H1 (cell line): ENCODE measurements at regions not wholly inside any gene's neighbourhood (a gene's known extent, or its start where the extent isn't known, plus 50 kb on each side); places are given as distances from the start of the nearest gene placed in this dataset.

Experiments
- CTCF ChIA-PET: fragments of 300-600 bp; sonication (Branson Sonifier 250); formaldehyde crosslinking; loops from one replicate; lab custom pipeline; 2021; ENCODE audit not compliant: partially characterized antibody; lab: Charles Lee
- POLR2A ChIA-PET: fragments of 300-600 bp; sonication (Branson Sonifier 250); formaldehyde crosslinking; loops from one replicate; lab custom pipeline; 2021; ENCODE audit warnings: inconsistent platforms; ENCODE audit not compliant: partially characterized antibody; lab: Charles Lee
- DNase-seq, 2 experiments: peaks; one replicate each; pipeline versions ENCODE4 v3.0.0 to v3.0.0-alpha.2; 2010 to 2022; ENCODE audit warnings: low spot score in 2 of 2, low read depth in 1 of 2, mixed read lengths in 1 of 2
- FAIRE-seq: peaks from 2 replicates; lab custom pipeline; 2011; peaks lifted over from hg19 to GRCh38; lab: Jason Lieb, UNC
- H2AFZ ChIP-seq: 2 replicates; pipeline ENCODE4 v1.8.1; 2012; ENCODE audit warnings: low read length, inconsistent platforms
- H2AK5ac ChIP-seq: 2 replicates; pipeline ENCODE4 v1.6.1; 2013; ENCODE audit warnings: low read depth, low read length
- H2BK120ac ChIP-seq: replicated peaks from 2 replicates; pipeline ENCODE3; 2013; ENCODE audit warnings: low read depth, low read length, inconsistent platforms
- H2BK12ac ChIP-seq: 2 replicates; pipeline ENCODE4 v1.6.1; 2013; ENCODE audit warnings: low read depth, low read length
- H2BK15ac ChIP-seq: 2 replicates; pipeline ENCODE4 v1.6.1; 2013; ENCODE audit warnings: low read length
- H2BK20ac ChIP-seq: 2 replicates; pipeline ENCODE4 v1.6.1; 2013; ENCODE audit warnings: low read length
- H2BK5ac ChIP-seq: 2 replicates; pipeline ENCODE4 v1.6.1; 2013; ENCODE audit warnings: low read depth, low read length
- H3K14ac ChIP-seq: 2 replicates; pipeline ENCODE4 v1.6.1; 2013; ENCODE audit warnings: inconsistent platforms; ENCODE audit not compliant: insufficient read length
- H3K18ac ChIP-seq: 2 replicates; pipeline ENCODE4 v1.6.1; 2013; ENCODE audit warnings: low read length; ENCODE audit errors: extremely low read depth
- H3K23ac ChIP-seq: 2 replicates; pipeline ENCODE4 v1.6.1; 2013; ENCODE audit warnings: inconsistent platforms; ENCODE audit not compliant: insufficient read length
- H3K23me2 ChIP-seq: 2 replicates; pipeline ENCODE4 v1.6.1; 2013; ENCODE audit warnings: low read depth, low read length
- H3K27ac ChIP-seq: 2 replicates; pipeline ENCODE4 v1.6.1; 2011; ENCODE audit warnings: low read depth, low read length, inconsistent platforms
- H3K27me3 ChIP-seq, 4 experiments: replicated peaks in 1 of 4; 1 replicate in 1 of 4; 2 replicates in 3 of 4; pipeline versions ENCODE4 v1.6.1 to v1.8.1; 2011 to 2013; ENCODE audit warnings: low read length in 3 of 4, mild to moderate bottlenecking in 3 of 4, inconsistent platforms in 2 of 4, mixed read lengths in 2 of 4, moderate library complexity in 1 of 4; ENCODE audit not compliant: control insufficient read depth in 3 of 4, insufficient read depth in 3 of 4; ENCODE audit errors: extremely low read depth in 1 of 4
- H3K36me3 ChIP-seq, 4 experiments: 2 replicates each; pipeline versions ENCODE4 v1.6.1 to v1.8.1; 2011 to 2013; ENCODE audit warnings: mild to moderate bottlenecking in 4 of 4, low read length in 3 of 4, moderate library complexity in 2 of 4, control low read depth in 1 of 4, inconsistent platforms in 1 of 4; ENCODE audit not compliant: insufficient read depth in 4 of 4, control insufficient read depth in 2 of 4
- H3K4ac ChIP-seq: replicated peaks from 2 replicates; pipeline ENCODE3; 2013; ENCODE audit warnings: low read length, low read depth, mixed read lengths, inconsistent platforms; ENCODE audit not compliant: insufficient read length
- H3K4me1 ChIP-seq, 4 experiments: replicated peaks in 1 of 4; 1 replicate in 1 of 4; 2 replicates in 3 of 4; pipeline versions ENCODE4 v1.6.1 to v1.8.1; 2011 to 2013; ENCODE audit warnings: low read length in 3 of 4, inconsistent platforms in 2 of 4, mixed read lengths in 1 of 4; ENCODE audit not compliant: insufficient read depth in 4 of 4, control insufficient read depth in 3 of 4
- H3K4me2 ChIP-seq, 2 experiments: 2 replicates each; pipeline versions ENCODE4 v1.6.1 to v1.8.1; 2011 to 2013; ENCODE audit warnings: low read depth in 2 of 2, low read length in 2 of 2, control low read depth in 1 of 2, inconsistent platforms in 1 of 2, mild to moderate bottlenecking in 1 of 2; ENCODE audit not compliant: insufficient read depth in 1 of 2
- H3K4me3 ChIP-seq, 4 experiments: fragments of 200-600, 300-600 bp in 1 of 4; sonication (generic), shearing (Covaris generic), sonication (Bioruptor Twin) in 1 of 4; 2 replicates each; pipeline versions ENCODE4 v1.5.1 to v1.8.1; 2011 to 2016; ENCODE audit warnings: low read length in 4 of 4, low read depth in 3 of 4, control low read depth in 2 of 4, inconsistent platforms in 2 of 4, mild to moderate bottlenecking in 2 of 4, mixed read lengths in 1 of 4, moderate library complexity in 1 of 4; ENCODE audit not compliant: insufficient read depth in 2 of 4; ENCODE audit errors: extremely low read depth in 1 of 4
- H3K56ac ChIP-seq: replicated peaks from 2 replicates; pipeline ENCODE3; 2013; ENCODE audit warnings: low read depth, mild to moderate bottlenecking, mixed read lengths, low read length, inconsistent platforms; ENCODE audit not compliant: insufficient read length
- H3K79me1 ChIP-seq: 2 replicates; pipeline ENCODE4 v1.6.1; 2013; ENCODE audit warnings: low read depth, low read length, control low read depth
- H3K79me2 ChIP-seq, 2 experiments: 2 replicates each; pipeline versions ENCODE4 v1.6.1 to v1.8.1; 2012 to 2013; ENCODE audit warnings: low read length in 2 of 2, mild to moderate bottlenecking in 2 of 2, inconsistent platforms in 1 of 2; ENCODE audit not compliant: insufficient read depth in 2 of 2, control insufficient read depth in 1 of 2
- H3K9ac ChIP-seq, 4 experiments: replicated peaks in 1 of 4; 1 replicate in 1 of 4; 2 replicates in 3 of 4; pipeline versions ENCODE4 v1.6.1 to v1.8.1; 2011 to 2013; ENCODE audit warnings: low read depth in 3 of 4, low read length in 3 of 4, control low read depth in 2 of 4, mild to moderate bottlenecking in 2 of 4, moderate library complexity in 2 of 4, inconsistent platforms in 1 of 4; ENCODE audit errors: extremely low read depth in 1 of 4
- H3K9me3 ChIP-seq, 2 experiments: 2 replicates each; pipeline versions ENCODE4 v1.6.1 to v1.8.1; 2012 to 2013; ENCODE audit warnings: mild to moderate bottlenecking in 2 of 2, moderate library complexity in 2 of 2, control low read depth in 1 of 2, inconsistent platforms in 1 of 2, low read depth in 1 of 2, low read length in 1 of 2, mixed read lengths in 1 of 2; ENCODE audit not compliant: insufficient read depth in 2 of 2
- H4K20me1 ChIP-seq, 2 experiments: replicated peaks in 1 of 2; 2 replicates each; pipeline versions ENCODE3 to v1.8.1; 2011 to 2013; ENCODE audit warnings: inconsistent platforms in 2 of 2, low read length in 2 of 2, mild to moderate bottlenecking in 1 of 2; ENCODE audit not compliant: insufficient read depth in 2 of 2, control insufficient read depth in 1 of 2
- H4K5ac ChIP-seq: 2 replicates; pipeline ENCODE4 v1.6.1; 2013; ENCODE audit warnings: low read length, low read depth, mixed read lengths, inconsistent platforms; ENCODE audit not compliant: insufficient read length
- H4K8ac ChIP-seq: 2 replicates; pipeline ENCODE4 v1.8.0; 2013; ENCODE audit warnings: mild to moderate bottlenecking, moderate library complexity, low read length, inconsistent platforms; ENCODE audit not compliant: insufficient read depth; ENCODE audit errors: extremely low read depth
- H4K91ac ChIP-seq: replicated peaks from 2 replicates; pipeline ENCODE3; 2013; ENCODE audit warnings: low read length, mixed read lengths, inconsistent platforms; ENCODE audit not compliant: insufficient read length
- CBX8 ChIP-seq: fragments of 300-800, 300-1000 bp; sonication (generic); IDR thresholded peaks from 2 replicates; pipeline ENCODE4 v1.7.1; 2016; ENCODE audit warnings: low read depth, low read length, borderline replicate concordance
- KDM4A ChIP-seq: IDR thresholded peaks from one replicate; pipeline ENCODE4 v1.7.1; 2012; ENCODE audit warnings: low read depth, mild to moderate bottlenecking, moderate library complexity, low read length, inconsistent platforms; ENCODE audit not compliant: severe bottlenecking
- POLR2A ChIP-seq, 2 experiments: IDR thresholded peaks; 1 replicate in 1 of 2; 2 replicates in 1 of 2; pipeline ENCODE4 v1.6.1; 2011; ENCODE audit warnings: low read depth in 2 of 2, low read length in 2 of 2, mild to moderate bottlenecking in 2 of 2; ENCODE audit errors: control extremely low read depth in 1 of 2
- RNF2 ChIP-seq: fragments of 200-900, 300-1000 bp; sonication (generic); IDR thresholded peaks from 2 replicates; pipeline ENCODE4 v1.7.1; 2016; ENCODE audit warnings: borderline replicate concordance, low read depth, mild to moderate bottlenecking, antibody characterized with exemption, low read length; ENCODE audit not compliant: poor library complexity, severe bottlenecking; ENCODE audit errors: missing control alignments
- TAF7 ChIP-seq: optimal IDR thresholded peaks from 2 replicates; pipeline ENCODE3; 2011; ENCODE audit warnings: low read depth, mild to moderate bottlenecking, inconsistent platforms, low read length, moderate library complexity, borderline replicate concordance
- WGBS, 2 experiments: shearing (Covaris generic) in 1 of 2; methylation state at CpG; one replicate each; pipeline versions ENCODE4 v1.1.6 to v1.1.7; 2013 to 2015; ENCODE audit warnings: low lambda C conversion rate in 2 of 2, mixed read lengths in 2 of 2, inconsistent platforms in 1 of 2, low coverage in 1 of 2, missing lambda C conversion rate in 1 of 2; ENCODE audit not compliant: insufficient replicate concordance in 2 of 2, insufficient coverage in 1 of 2, insufficient read length in 1 of 2; ENCODE audit errors: extremely low coverage in 1 of 2, missing lambda C conversion rate in 1 of 2; 5-methylcytosine and 5-hydroxymethylcytosine counted together

DNA sequence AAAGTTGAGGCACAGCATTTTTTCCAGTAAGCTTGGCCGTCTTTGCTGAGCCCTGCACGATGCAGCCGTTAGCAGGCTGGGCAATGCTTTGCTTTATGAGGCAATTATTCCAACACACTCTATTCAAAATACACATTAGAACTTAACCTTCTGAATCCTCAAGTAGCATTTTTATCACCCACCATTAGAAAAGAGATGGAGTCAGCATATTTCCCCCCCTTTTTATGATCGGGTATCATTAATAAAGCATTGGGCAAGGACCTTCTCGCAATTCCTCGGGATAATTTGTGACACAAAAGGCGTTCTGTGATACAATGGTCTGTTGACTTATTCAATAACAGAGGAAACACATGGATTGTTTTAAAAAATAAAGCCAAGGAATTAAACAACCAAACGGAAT is 374.5 kb upstream of the RBFOX1 start:
- no peak overlapping the region for H2BK20ac ChIP-seq
- WGBS, 2 experiments: 95% methylated on average over 8 of the region's 8 CpGs; no CpG with 5 or more reads in 1 of the 2 experiments

More for the DNA sequence above, 374.5 kb upstream of the RBFOX1 start:
- H3K79me1 ChIP-seq: no peaks in the 10 kb centered on the region
- H2AFZ ChIP-seq: no peak overlapping the region
- H3K56ac ChIP-seq: no peak overlapping the region
- H3K4me3 ChIP-seq: no peak overlapping the region
- TF ChIP-seq KDM4A: no peak
- no peak for TF ChIP-seq TAF7
- TF ChIP-seq CBX8: no peak
- TF ChIP-seq RNF2: no peak
- TF ChIP-seq POLR2A (IDR thresholded peaks at IDR 0.05; ENCODE audit: control extremely low read depth in 1 of 2, low read depth in 2 of 2, low read length in 2 of 2): no peak
- no peak overlapping the region for H3K14ac ChIP-seq
- no peak overlapping the region for H3K4ac ChIP-seq
- no peak overlapping the region for H3K9ac ChIP-seq
- no peaks in the 10 kb centered on the region for H3K27me3 ChIP-seq
- H4K91ac ChIP-seq: no peak overlapping the region
- no peak for FAIRE-seq
- H4K5ac ChIP-seq: no peak overlapping the region
- no peak overlapping the region for H3K4me2 ChIP-seq
- H2BK15ac ChIP-seq: no peak overlapping the region
- H3K79me2 ChIP-seq: no peaks in the 10 kb centered on the region
- H3K4me1 ChIP-seq: no peaks in the 10 kb centered on the region
- H4K20me1 ChIP-seq: no peaks in the 10 kb centered on the region
- H2BK12ac ChIP-seq: no peak overlapping the region
- no peaks in the 10 kb centered on the region; the same call in 1 of the 2 replicates for H3K23me2 ChIP-seq
- no peak overlapping the region for H3K18ac ChIP-seq
- DNase-seq: no peak
- no peak overlapping the region for H2BK120ac ChIP-seq
- no peak overlapping the region for H2AK5ac ChIP-seq
- no peaks in the 10 kb centered on the region for H3K9me3 ChIP-seq
- ChIA-PET POLR2A (no interaction called here), CTCF (no interaction called here)
- no peak overlapping the region for H3K27ac ChIP-seq
- H3K36me3 ChIP-seq: no peaks in the 10 kb centered on the region
- H3K23ac ChIP-seq: no peak overlapping the region
- H2BK5ac ChIP-seq: no peak overlapping the region
- H4K8ac ChIP-seq: no peak overlapping the region
